Nephron progenitor cell (in vitro differentiated cells): ENCODE measurements at regions not wholly inside any gene's neighbourhood (a gene's known extent, or its start where the extent isn't known, plus 50 kb on each side); places are given as distances from the start of the nearest gene placed in this dataset.

Experiments
- DNase-seq: peaks from one replicate; pipeline ENCODE4 v3.0.0; 2021
- H3K27ac Mint-ChIP-seq: 2 replicates; pipeline ENCODE4 v1.8.0; 2021; ENCODE audit warnings: mild to moderate bottlenecking, moderate library complexity, mixed read lengths
- H3K27me3 Mint-ChIP-seq: 2 replicates; pipeline ENCODE4 v1.8.0; 2021; ENCODE audit warnings: mild to moderate bottlenecking, low read depth, mixed read lengths; ENCODE audit not compliant: poor library complexity
- H3K36me3 Mint-ChIP-seq: 2 replicates; pipeline ENCODE4 v1.8.0; 2021; ENCODE audit warnings: low read depth, mixed read lengths
- H3K4me1 Mint-ChIP-seq: 2 replicates; pipeline ENCODE4 v1.8.0; 2021; ENCODE audit warnings: mixed read lengths
- H3K4me3 Mint-ChIP-seq: 2 replicates; pipeline ENCODE4 v1.8.0; 2021; ENCODE audit warnings: mild to moderate bottlenecking, moderate library complexity, mixed read lengths
- H3K9me3 Mint-ChIP-seq: 2 replicates; pipeline ENCODE4 v1.8.0; 2021; ENCODE audit warnings: mild to moderate bottlenecking, moderate library complexity, mixed read lengths
- CTCF ChIP-seq: fragments of 200-600 bp; sonication (generic); IDR thresholded peaks from 2 replicates; pipeline ENCODE4 v1.5.0; 2021; ENCODE audit warnings: antibody characterized with exemption

GRCh38 chr22:48781391-48781790 is 1046.3 kb downstream of the BRD1 start:
- no peak for DNase-seq
- H3K9me3 Mint-ChIP-seq, result peaks cover 20% of the 10 kb centered on the region
- H3K27me3 Mint-ChIP-seq, result peaks cover 9% of the 10 kb centered on the region
- TF ChIP-seq CTCF, result no peak
- H3K4me3 Mint-ChIP-seq, result no peak overlapping the region
- H3K4me1 Mint-ChIP-seq, result no peaks in the 10 kb centered on the region
- H3K27ac Mint-ChIP-seq, result peak overlapping the region; percentile 40
- H3K36me3 Mint-ChIP-seq, result no peaks in the 10 kb centered on the region

GRCh38 chr22:48780597-48781277 is 1046.9 kb downstream of the BRD1 start:
- no peaks in the 10 kb centered on the region for H3K36me3 Mint-ChIP-seq
- H3K4me3 Mint-ChIP-seq, result no peak overlapping the region
- H3K27me3 Mint-ChIP-seq, result peaks cover 13% of the 10 kb centered on the region
- peak overlapping the region; percentile 76 for H3K27ac Mint-ChIP-seq
- no peaks in the 10 kb centered on the region for H3K4me1 Mint-ChIP-seq
- peaks cover 26% of the 10 kb centered on the region for H3K9me3 Mint-ChIP-seq
- no peak for TF ChIP-seq CTCF
- DNase-seq, result no peak

GRCh38 chr22:48779661-48780596 is 1047.7 kb downstream of the BRD1 start:
- no peak overlapping the region for H3K27ac Mint-ChIP-seq
- no peaks in the 10 kb centered on the region for H3K36me3 Mint-ChIP-seq
- no peak overlapping the region for H3K4me3 Mint-ChIP-seq
- no peaks in the 10 kb centered on the region for H3K4me1 Mint-ChIP-seq
- TF ChIP-seq CTCF, result no peak
- H3K9me3 Mint-ChIP-seq, result peaks cover 29% of the 10 kb centered on the region
- peaks cover 13% of the 10 kb centered on the region for H3K27me3 Mint-ChIP-seq
- no peak for DNase-seq

- Mint-ChIP-seq H3K4me3 (no peak overlapping the region), H3K27me3 (peaks cover 10% of the 10 kb centered on the region), H3K9me3 (peaks cover 33% of the 10 kb centered on the region), H3K27ac (no peak overlapping the region), H3K36me3 (no peaks in the 10 kb centered on the region), H3K4me1 (no peaks in the 10 kb centered on the region)
- no peak for TF ChIP-seq CTCF
- no peak for DNase-seq
These were observed 1048.4 kb downstream of the BRD1 start for GRCh38 chr22:48779211-48779643.

GRCh38 chr22:48778308-48779195 is 1049.1 kb downstream of the BRD1 start:
- Mint-ChIP-seq H3K27me3 (peaks cover 9% of the 10 kb centered on the region), H3K9me3 (peaks cover 33% of the 10 kb centered on the region), H3K27ac (no peak overlapping the region), H3K4me1 (no peaks in the 10 kb centered on the region), H3K36me3 (no peaks in the 10 kb centered on the region), H3K4me3 (no peak overlapping the region)
- DNase-seq, result no peak
- no peak for TF ChIP-seq CTCF
